B cell (primary cell): ENCODE measurements at regions not wholly inside any gene's neighbourhood (a gene's known extent, or its start where the extent isn't known, plus 50 kb on each side); places are given as distances from the start of the nearest gene placed in this dataset.

Source experiments
- EZH2 ChIP-seq: IDR thresholded peaks from 2 replicates; pipeline ENCODE4 v1.6.1; 2012; ENCODE audit warnings: borderline replicate concordance, low read depth, mild to moderate bottlenecking, moderate library complexity, low read length; ENCODE audit not compliant: insufficient read depth, poor library complexity, severe bottlenecking
- TF ChIP-seq, protein P1 (sequence below): fragments of 200-600 bp; IDR thresholded peaks from one replicate; pipeline ENCODE4 v1.8.0; 2022; ENCODE audit warnings: antibody characterized with exemption, mild to moderate bottlenecking

DNA sequence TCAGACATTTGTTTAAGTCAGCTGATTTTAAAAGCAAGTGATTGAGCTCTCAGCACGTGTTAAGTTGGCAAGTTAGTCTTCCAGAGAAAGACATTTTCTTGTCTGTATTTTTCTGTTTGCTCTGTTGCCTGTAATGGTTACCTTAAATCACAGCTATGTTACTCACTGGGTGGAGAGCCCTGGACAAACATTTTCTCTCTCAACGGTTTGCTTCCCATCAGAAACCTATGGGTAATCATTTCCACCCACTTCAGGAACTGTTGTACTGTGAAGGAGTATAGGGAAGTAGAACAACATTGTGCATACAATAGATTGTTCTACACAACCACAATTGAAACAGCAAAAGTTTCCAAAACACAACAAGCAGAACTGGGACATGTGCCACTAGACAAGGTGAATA lies 113.9 kb upstream of the DPT start:
- TF ChIP-seq, protein P1, sequence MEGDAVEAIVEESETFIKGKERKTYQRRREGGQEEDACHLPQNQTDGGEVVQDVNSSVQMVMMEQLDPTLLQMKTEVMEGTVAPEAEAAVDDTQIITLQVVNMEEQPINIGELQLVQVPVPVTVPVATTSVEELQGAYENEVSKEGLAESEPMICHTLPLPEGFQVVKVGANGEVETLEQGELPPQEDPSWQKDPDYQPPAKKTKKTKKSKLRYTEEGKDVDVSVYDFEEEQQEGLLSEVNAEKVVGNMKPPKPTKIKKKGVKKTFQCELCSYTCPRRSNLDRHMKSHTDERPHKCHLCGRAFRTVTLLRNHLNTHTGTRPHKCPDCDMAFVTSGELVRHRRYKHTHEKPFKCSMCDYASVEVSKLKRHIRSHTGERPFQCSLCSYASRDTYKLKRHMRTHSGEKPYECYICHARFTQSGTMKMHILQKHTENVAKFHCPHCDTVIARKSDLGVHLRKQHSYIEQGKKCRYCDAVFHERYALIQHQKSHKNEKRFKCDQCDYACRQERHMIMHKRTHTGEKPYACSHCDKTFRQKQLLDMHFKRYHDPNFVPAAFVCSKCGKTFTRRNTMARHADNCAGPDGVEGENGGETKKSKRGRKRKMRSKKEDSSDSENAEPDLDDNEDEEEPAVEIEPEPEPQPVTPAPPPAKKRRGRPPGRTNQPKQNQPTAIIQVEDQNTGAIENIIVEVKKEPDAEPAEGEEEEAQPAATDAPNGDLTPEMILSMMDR = no peak
- no peak for TF ChIP-seq EZH2
